GM12878 (cell line): ENCODE measurements at regions not wholly inside any gene's neighbourhood (a gene's known extent, or its start where the extent isn't known, plus 50 kb on each side); places are given as distances from the start of the nearest gene placed in this dataset.

Experiments
- ATAC-seq: fragments of 200-7000 bp; cut with Tn5 transposase; 3 replicates; pipeline ENCODE4 v1.9.1; 2020; ENCODE audit warnings: mild to moderate bottlenecking, moderate library complexity
- BruUV-seq: library from RNA; stranded (reverse); fragments of 400-500 nt; replicated peaks from 2 replicates; lab custom pipeline; 2021; lab: Mats Ljungman, UMichigan
- CTCF ChIA-PET: fragments of 300-600 bp; sonication (Branson Sonifier 250); formaldehyde crosslinking; extraction: SDS; loops from one replicate; lab custom pipeline; 2021; ENCODE audit warnings: inconsistent platforms; lab: Yijun Ruan, JAX
- POLR2A ChIA-PET: fragments of 350-600 bp; formaldehyde crosslinking; extraction: SDS; loops from one replicate; lab custom pipeline; 2021; ENCODE audit warnings: inconsistent platforms; lab: Charles Lee
- RAD21 ChIA-PET: fragments of 300-600 bp; sonication (Branson Sonifier 250); formaldehyde crosslinking; loops from one replicate; lab custom pipeline; 2023; ENCODE audit warnings: antibody characterized with exemption; ENCODE audit not compliant: unreplicated experiment; lab: Charles Lee
- SMC1A ChIA-PET: fragments of 300-600 bp; sonication (Branson Sonifier 250); formaldehyde crosslinking; loops from one replicate; lab custom pipeline; 2023; ENCODE audit not compliant: unreplicated experiment, uncharacterized antibody; lab: Charles Lee
- DNase-seq: peaks from one replicate; pipeline ENCODE4 v3.0.0-alpha.2; 2011; ENCODE audit warnings: low read depth, low spot score
- FAIRE-seq: peaks from 3 replicates; lab custom pipeline; 2011; peaks lifted over from hg19 to GRCh38; lab: Jason Lieb, UNC
- H2AFZ ChIP-seq: 2 replicates; pipeline ENCODE4 v1.6.0; 2011; ENCODE audit warnings: low read depth, low read length, control low read depth; ENCODE audit not compliant: control insufficient read depth
- H3K27ac ChIP-seq: 2 replicates; pipeline ENCODE4 v1.5.1; 2011; ENCODE audit warnings: control low read depth; ENCODE audit not compliant: control insufficient read depth, insufficient read depth
- H3K27me3 ChIP-seq, 2 experiments: replicated peaks in 1 of 2; 2 replicates each; pipeline versions ENCODE4 v1.6.0 to v1.6.1; 2011; ENCODE audit warnings: low read length in 1 of 2; ENCODE audit not compliant: control insufficient read depth in 2 of 2, insufficient read depth in 2 of 2
- H3K36me3 ChIP-seq, 2 experiments: 2 replicates each; pipeline ENCODE4 v1.5.1; 2011; ENCODE audit warnings: low read length in 1 of 2; ENCODE audit not compliant: control insufficient read depth in 2 of 2, insufficient read depth in 2 of 2
- H3K4me1 ChIP-seq: 2 replicates; pipeline ENCODE4 v1.6.1; 2011; ENCODE audit warnings: mild to moderate bottlenecking, low read length, moderate library complexity, mixed read lengths; ENCODE audit not compliant: control insufficient read depth, insufficient read depth
- H3K4me2 ChIP-seq: 2 replicates; pipeline ENCODE4 v1.6.0; 2011; ENCODE audit warnings: control low read depth; ENCODE audit not compliant: control insufficient read depth, insufficient read depth
- H3K4me3 ChIP-seq: fragments of 200-600 bp; sonication (generic); 2 replicates; pipeline ENCODE4 v1.5.1; 2016
- H3K79me2 ChIP-seq: 2 replicates; pipeline ENCODE4 v1.6.0; 2011; ENCODE audit warnings: low read length; ENCODE audit not compliant: control insufficient read depth, insufficient read depth
- H3K9ac ChIP-seq: 2 replicates; pipeline ENCODE4 v1.8.0; 2011; ENCODE audit warnings: low read length, control low read depth, mixed read lengths; ENCODE audit not compliant: control insufficient read depth, insufficient read depth
- H3K9me3 ChIP-seq: replicated peaks from 3 replicates; pipeline ENCODE4 v1.5.1; 2011; ENCODE audit warnings: mild to moderate bottlenecking, low read length; ENCODE audit not compliant: control insufficient read depth, insufficient read depth
- H4K20me1 ChIP-seq: 2 replicates; pipeline ENCODE4 v1.6.0; 2011; ENCODE audit not compliant: control insufficient read depth, insufficient read depth
- ETV6 ChIP-seq, 2 experiments: fragments of 450-650 bp in 1 of 2; IDR thresholded peaks in 1 of 2; conservative IDR thresholded peaks in 1 of 2; 2 replicates each; pipeline ENCODE4 v1.6.1; 2014; ENCODE audit warnings: antibody characterized with exemption in 1 of 2, borderline replicate concordance in 1 of 2, low read depth in 1 of 2, mild to moderate bottlenecking in 1 of 2, moderate library complexity in 1 of 2
- MEF2A ChIP-seq: IDR thresholded peaks from 2 replicates; pipeline ENCODE4 v1.6.1; 2011; ENCODE audit warnings: low read depth, mild to moderate bottlenecking, low read length, moderate library complexity; ENCODE audit not compliant: insufficient read depth
- MTA3 ChIP-seq: IDR thresholded peaks from 2 replicates; pipeline ENCODE4 v1.6.1; 2012; ENCODE audit warnings: low read length, inconsistent platforms, borderline replicate concordance
- MYB ChIP-seq: fragments of 150-350 bp; IDR thresholded peaks from 2 replicates; pipeline ENCODE4 v1.6.1; 2014; ENCODE audit warnings: mild to moderate bottlenecking, low read depth, low read length, borderline replicate concordance
- NR2C2 ChIP-seq: IDR thresholded peaks from 2 replicates; pipeline ENCODE4 v1.6.1; 2011; ENCODE audit warnings: borderline replicate concordance, low read depth; ENCODE audit not compliant: control insufficient read depth, insufficient read length
- NRF1 ChIP-seq: conservative IDR thresholded peaks from 2 replicates; pipeline ENCODE4 v1.6.1; 2011; ENCODE audit warnings: mild to moderate bottlenecking, low read depth, low read length, improper control_type of control experiment
- RCOR1 ChIP-seq: conservative IDR thresholded peaks from 2 replicates; pipeline ENCODE4 v1.6.1; 2012; ENCODE audit warnings: low read depth, low read length, improper control_type of control experiment
- RUNX3 ChIP-seq: IDR thresholded peaks from 2 replicates; pipeline ENCODE4 v1.6.1; 2012; ENCODE audit warnings: low read length, inconsistent platforms
- SREBF2 ChIP-seq: IDR thresholded peaks from 2 replicates; pipeline ENCODE4 v1.6.1; 2012; ENCODE audit warnings: mild to moderate bottlenecking, low read length
- STAT3 ChIP-seq: IDR thresholded peaks from 2 replicates; pipeline ENCODE4 v1.6.1; 2011; ENCODE audit warnings: low read depth, low read length, improper control_type of control experiment
- ZNF207 ChIP-seq: fragments of 450-650 bp; IDR thresholded peaks from 2 replicates; pipeline ENCODE4 v1.6.1; 2014; ENCODE audit warnings: antibody characterized with exemption, mild to moderate bottlenecking, borderline replicate concordance
- ZNF217 ChIP-seq: fragments of 450-650 bp; IDR thresholded peaks from 2 replicates; pipeline ENCODE4 v1.6.1; 2017; ENCODE audit warnings: antibody characterized with exemption, mild to moderate bottlenecking
- ZSCAN29 ChIP-seq: fragments of 450-650 bp; IDR thresholded peaks from 2 replicates; pipeline ENCODE4 v1.6.1; 2017; ENCODE audit warnings: mild to moderate bottlenecking, moderate library complexity
- WGBS: methylation state at CpG from one replicate; pipeline ENCODE4 v1.1.6; 2016; ENCODE audit warnings: low lambda C conversion rate; ENCODE audit not compliant: insufficient replicate concordance, insufficient coverage; ENCODE audit errors: missing lambda C conversion rate; 5-methylcytosine and 5-hydroxymethylcytosine counted together
- in situ Hi-C: fragments of 300-500 bp; cut with MboI; formaldehyde crosslinking; loops from 9 replicates; pipeline ENCODE4 v1.14.3; 2018; ENCODE audit warnings: mixed read lengths
- intact Hi-C: fragments of 100-400 bp; cut with micrococcal nuclease; formaldehyde crosslinking; loops from one replicate; pipeline ENCODE4 v1.14.2; 2022; ENCODE audit not compliant: unreplicated experiment
- TF ChIP-seq, protein P1 (sequence below): fragments of 450-650 bp; IDR thresholded peaks from 2 replicates; pipeline ENCODE4 v1.6.1; 2017; ENCODE audit warnings: borderline replicate concordance
- TF ChIP-seq, protein P2 (sequence below): fragments of 450-650 bp; formaldehyde crosslinking; IDR thresholded peaks from 2 replicates; pipeline ENCODE4 v1.5.0; 2022; ENCODE audit warnings: mild to moderate bottlenecking, missing genetic modification characterization

DNA sequence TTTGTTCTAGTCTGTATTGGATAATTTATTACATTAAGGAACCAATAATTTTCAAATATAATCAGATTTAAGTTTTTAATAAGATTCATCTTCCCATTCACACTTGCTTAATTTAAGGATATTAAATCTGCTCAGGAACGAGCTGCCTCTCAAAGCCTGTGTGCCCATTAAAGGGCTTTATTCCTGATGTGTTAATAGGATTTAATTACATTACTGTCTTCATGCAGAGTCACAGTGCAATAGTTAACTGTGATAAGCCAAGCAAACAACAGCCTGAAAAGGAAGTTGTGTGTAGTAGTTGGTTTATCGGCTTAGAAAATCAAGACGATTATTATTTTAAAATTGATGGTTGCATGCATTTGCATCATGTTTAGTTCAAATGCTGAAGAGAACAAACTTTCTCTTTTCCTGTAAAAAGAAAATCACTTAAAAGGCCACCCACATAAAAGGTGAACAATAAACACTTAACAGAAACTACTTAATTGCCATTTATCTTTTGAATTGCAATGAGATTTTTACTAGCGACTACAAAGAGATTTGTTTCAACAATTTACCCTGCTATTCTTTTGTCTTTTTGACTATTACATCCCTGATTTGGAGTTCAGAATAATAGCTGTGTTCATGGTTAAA lies 174.6 kb downstream of the RWDD3 start:
- no peak for FAIRE-seq
- H3K9ac ChIP-seq: no peak overlapping the region
- BruUV-seq: no TSS peak
- no peaks in the 10 kb centered on the region for H3K27me3 ChIP-seq
- TF ChIP-seq, protein P1, sequence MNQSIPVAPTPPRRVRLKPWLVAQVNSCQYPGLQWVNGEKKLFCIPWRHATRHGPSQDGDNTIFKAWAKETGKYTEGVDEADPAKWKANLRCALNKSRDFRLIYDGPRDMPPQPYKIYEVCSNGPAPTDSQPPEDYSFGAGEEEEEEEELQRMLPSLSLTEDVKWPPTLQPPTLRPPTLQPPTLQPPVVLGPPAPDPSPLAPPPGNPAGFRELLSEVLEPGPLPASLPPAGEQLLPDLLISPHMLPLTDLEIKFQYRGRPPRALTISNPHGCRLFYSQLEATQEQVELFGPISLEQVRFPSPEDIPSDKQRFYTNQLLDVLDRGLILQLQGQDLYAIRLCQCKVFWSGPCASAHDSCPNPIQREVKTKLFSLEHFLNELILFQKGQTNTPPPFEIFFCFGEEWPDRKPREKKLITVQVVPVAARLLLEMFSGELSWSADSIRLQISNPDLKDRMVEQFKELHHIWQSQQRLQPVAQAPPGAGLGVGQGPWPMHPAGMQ: no peak
- TF ChIP-seq SREBF2 (no peak), MYB (no peak), NRF1 (no peak), MEF2A (no peak), STAT3 (no peak), ZSCAN29 (no peak), ZNF207 (no peak), RUNX3 (no peak), ZNF217 (no peak), NR2C2 (no peak), MTA3 (no peak), RCOR1 (no peak), ETV6 (conservative IDR thresholded peaks at IDR 0.05 in 1 of 2, IDR thresholded peaks at IDR 0.05 in 1 of 2; ENCODE audit: borderline replicate concordance in 1 of 2, low read depth in 1 of 2) (no peak)
- TF ChIP-seq, protein P2, sequence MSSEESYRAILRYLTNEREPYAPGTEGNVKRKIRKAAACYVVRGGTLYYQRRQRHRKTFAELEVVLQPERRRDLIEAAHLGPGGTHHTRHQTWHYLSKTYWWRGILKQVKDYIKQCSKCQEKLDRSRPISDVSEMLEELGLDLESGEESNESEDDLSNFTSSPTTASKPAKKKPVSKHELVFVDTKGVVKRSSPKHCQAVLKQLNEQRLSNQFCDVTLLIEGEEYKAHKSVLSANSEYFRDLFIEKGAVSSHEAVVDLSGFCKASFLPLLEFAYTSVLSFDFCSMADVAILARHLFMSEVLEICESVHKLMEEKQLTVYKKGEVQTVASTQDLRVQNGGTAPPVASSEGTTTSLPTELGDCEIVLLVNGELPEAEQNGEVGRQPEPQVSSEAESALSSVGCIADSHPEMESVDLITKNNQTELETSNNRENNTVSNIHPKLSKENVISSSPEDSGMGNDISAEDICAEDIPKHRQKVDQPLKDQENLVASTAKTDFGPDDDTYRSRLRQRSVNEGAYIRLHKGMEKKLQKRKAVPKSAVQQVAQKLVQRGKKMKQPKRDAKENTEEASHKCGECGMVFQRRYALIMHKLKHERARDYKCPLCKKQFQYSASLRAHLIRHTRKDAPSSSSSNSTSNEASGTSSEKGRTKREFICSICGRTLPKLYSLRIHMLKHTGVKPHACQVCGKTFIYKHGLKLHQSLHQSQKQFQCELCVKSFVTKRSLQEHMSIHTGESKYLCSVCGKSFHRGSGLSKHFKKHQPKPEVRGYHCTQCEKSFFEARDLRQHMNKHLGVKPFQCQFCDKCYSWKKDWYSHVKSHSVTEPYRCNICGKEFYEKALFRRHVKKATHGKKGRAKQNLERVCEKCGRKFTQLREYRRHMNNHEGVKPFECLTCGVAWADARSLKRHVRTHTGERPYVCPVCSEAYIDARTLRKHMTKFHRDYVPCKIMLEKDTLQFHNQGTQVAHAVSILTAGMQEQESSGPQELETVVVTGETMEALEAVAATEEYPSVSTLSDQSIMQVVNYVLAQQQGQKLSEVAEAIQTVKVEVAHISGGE: no peak
- TF ChIP-seq, all 136 proteins: peak for 0
- Histone ChIP-seq H2AFZ (no peak overlapping the region), H3K36me3 (no peaks in the 10 kb centered on the region), H3K4me1 (no peaks in the 10 kb centered on the region), H3K79me2 (no peaks in the 10 kb centered on the region), H3K4me2 (no peak overlapping the region), H3K27ac (no peak overlapping the region), H3K9me3 (no peaks in the 10 kb centered on the region), H4K20me1 (no peaks in the 10 kb centered on the region), H3K4me3 (no peak overlapping the region)
- no peak for DNase-seq
- intact Hi-C loops (no loop called here), in situ Hi-C loops (no loop called here)
- 8% methylated on average over 4 of the region's 4 CpGs for WGBS
- no peak for ATAC-seq
- ChIA-PET RAD21 (no interaction called here), CTCF (no interaction called here), POLR2A (no interaction called here), SMC1A (no interaction called here)
